HG03066 (cell line): ENCODE measurements at regions not wholly inside any gene's neighbourhood (a gene's known extent, or its start where the extent isn't known, plus 50 kb on each side); places are given as distances from the start of the nearest gene placed in this dataset.

Experiments used
- ATAC-seq: cut with Tn5 transposase; IDR thresholded peaks from one replicate; pipeline ENCODE4 v1.9.1; 2021; ENCODE audit warnings: low read depth; ENCODE audit not compliant: unreplicated experiment

GRCh38 chr11:109851780-109852390 lies 241.3 kb upstream of the ZC3H12C start:
- ATAC-seq: no peak

DNA sequence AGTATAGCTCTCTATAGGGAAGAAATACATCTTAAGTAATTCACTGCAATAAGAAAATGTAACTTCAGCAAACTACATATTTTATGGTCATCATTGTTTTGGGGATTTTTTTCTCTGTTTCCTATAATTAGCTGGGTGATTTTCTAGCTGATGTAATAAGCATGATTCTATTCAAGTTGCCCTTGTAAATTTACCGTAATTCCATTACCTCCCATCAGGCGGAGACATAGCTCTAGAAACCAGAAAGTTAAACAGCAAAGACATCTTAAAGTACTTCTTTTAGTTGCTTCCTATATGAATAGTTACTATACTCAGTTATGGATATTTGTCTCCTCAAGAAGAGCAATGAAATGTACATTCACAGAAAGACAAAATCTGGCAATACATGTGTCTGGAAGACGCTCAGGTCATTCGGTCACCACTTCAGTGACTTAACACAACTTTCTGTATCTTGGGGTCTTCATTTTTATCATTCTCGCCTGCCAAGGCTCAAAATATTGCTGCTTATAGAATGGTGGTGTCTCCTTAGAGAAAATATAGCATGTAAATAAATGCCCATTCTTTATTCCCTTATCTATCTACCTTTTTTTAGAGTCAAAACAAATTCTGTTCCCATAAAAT lies 239.9 kb upstream of the ZC3H12C start:
- peak; percentile 85 for ATAC-seq

DNA sequence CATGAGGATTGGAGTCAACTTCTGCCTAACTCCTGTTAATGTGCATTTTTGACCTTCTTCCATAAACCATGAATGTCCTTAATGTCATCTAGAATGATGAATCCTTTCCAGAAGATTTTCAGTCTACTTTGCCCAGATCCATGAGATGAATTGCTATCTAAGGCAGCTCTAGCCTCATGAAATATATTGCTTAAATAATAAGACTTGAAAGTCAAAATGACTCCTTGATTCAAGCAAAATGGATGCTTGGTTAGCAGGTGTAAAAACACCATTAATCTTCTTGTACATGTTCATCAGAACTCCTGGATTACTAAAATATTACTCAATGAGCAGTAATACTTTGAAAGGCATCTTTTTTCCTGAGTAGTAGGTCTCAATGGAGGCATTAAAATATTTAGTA lies 238.5 kb upstream of the ZC3H12C start:
- ATAC-seq: no peak

- no peak for ATAC-seq
Observed at GRCh38 chr11:109856928-109857327, 236.3 kb upstream of the ZC3H12C start.

DNA sequence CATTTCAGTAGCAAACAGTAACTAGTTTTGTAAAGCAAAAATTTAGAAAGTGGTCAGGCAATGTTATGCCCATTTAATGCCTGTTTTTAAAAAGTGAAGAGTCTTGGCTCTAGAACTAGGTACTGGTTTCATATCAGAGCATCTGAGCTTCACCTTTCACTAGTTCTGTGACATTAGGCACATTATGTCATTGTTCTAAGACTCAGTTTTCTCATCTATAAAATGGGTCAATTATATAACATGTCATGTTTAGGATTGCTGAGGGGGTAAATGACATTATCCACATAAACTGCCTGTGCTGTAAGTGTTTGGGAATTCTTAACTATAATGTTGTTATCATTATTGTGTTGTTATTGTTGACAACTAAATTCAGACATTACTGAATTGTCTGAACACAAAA lies 235.6 kb upstream of the ZC3H12C start:
- ATAC-seq: no peak

- ATAC-seq: no peak
Observed at GRCh38 chr11:109858152-109858551, 235.0 kb upstream of the ZC3H12C start.

DNA sequence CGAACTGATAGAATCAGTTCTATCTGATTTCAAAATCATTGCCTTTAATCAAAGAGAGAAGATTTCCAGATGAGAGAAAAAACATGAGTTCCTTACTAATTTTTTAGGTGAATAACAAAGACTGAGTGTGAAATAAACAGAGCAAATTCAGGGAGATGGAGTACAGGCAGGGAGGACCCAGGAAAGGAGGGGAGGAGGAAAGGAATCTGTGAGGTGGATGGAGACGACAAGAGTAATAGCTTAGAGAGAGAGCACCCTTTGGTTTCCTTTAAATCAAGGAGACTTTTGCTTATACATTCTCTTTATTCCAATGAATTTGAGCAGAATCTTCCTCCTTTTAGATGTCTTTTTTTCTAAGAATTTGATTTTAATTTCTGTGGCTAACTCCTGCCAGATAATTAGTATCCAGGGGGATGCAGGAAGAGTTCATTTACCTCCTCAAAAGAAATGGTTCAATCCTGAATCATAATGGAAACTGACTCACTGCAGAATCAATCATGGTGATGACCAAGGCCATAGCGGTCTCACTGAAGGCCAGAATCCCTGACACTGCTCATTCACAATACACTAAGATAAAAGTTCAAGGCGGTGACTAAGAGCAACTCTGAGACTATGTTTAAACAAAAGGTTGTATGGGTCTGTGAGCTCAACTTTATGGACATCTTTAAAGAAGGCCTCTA lies 234.0 kb upstream of the ZC3H12C start:
- ATAC-seq: no peak

DNA sequence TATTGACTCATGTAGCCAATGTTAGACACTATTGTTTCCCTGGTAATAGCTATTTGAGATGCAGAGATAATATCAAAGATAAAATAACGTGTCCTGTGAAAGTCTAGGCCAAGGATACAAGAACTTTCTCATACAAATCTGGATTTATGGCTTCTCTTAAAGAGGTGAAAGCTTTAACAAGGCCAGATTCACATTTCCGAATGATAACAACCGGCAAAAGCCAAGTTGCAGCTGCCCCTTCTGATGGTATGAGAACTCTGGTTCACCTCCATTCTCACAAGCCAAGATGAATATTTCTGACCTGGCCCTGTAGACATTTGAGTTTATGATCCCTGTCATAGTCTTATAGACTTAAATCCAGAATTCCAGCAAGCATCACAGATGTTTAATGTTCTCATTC lies 230.4 kb upstream of the ZC3H12C start:
- ATAC-seq: no peak

DNA sequence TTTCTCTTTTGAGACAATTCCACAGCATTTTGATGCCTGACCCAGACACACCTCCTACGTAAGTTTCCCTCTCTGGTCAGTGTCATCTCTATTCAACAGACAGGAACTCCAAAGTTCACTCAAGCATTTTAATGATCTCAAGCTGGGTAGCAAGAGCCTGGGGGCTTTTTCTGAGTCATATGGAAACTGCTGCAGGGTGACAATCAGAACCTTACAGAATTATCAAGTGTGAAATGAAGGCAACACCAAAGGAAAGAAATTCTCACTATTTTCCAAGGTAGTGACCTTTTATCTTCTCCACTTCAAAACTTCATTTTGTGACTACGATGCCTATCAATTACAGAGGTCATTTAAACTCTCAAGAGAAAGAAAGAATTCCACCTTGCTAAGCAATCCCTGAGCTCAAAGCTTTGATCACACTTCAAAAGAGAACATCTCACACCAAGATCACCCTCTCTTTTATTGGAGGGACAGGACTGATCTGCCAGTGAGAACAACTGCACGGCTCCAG lies 229.0 kb upstream of the ZC3H12C start:
- peak; percentile 97 for ATAC-seq

- ATAC-seq: peak; percentile 36
Observed at GRCh38 chr11:109864834-109865547, 228.2 kb upstream of the ZC3H12C start.

DNA sequence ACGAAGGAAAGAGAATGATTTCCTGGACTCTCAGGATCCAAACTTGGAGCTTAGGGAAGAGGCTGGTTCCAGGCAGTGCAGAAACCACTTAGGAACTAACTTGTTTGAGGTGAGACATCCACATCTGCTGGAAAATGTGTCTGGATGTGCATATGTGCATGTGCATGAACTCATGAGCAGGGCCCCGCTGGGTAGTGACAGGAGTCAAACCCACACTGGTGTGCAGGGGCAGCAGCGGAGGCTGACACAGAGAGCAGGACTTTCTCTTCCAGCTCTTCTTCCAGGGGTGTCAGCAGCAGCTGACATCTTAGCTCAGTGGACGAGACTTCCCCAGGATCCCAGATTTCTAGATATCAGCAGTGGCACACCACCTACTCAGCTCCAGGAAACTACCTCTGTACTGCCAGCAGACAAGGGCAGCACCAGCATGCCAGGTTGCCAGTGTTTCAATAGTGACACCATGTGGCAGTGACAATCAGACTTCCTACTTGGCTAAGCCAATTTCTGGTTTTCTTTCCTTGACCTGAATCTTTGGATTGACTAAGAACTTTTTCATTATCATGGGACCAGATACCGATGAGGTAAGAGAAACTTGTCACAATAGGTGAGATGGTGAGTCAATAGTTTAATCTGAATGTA lies 227.5 kb upstream of the ZC3H12C start:
- ATAC-seq: no peak

DNA sequence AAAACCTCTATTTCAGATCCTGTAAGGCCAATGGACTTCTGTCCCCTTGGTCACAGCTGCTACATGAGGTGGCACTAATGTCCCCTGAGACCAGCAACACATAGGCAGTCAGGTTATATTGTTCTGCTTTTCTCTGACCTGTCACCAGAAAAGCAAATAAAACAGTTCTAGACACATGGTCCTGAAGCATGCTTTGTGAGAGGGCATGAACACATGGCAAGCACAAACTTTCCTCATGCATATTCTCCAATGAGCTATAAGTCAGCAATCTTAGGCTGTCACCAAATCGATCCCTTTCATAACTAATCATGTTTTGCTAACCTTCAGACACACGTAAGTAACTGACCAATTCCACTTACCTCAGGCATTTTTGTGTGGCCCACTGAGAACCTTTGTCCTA lies 225.4 kb upstream of the ZC3H12C start:
- no peak for ATAC-seq

GRCh38 chr11:109869536-109869935 lies 223.7 kb upstream of the ZC3H12C start:
- ATAC-seq: no peak

DNA sequence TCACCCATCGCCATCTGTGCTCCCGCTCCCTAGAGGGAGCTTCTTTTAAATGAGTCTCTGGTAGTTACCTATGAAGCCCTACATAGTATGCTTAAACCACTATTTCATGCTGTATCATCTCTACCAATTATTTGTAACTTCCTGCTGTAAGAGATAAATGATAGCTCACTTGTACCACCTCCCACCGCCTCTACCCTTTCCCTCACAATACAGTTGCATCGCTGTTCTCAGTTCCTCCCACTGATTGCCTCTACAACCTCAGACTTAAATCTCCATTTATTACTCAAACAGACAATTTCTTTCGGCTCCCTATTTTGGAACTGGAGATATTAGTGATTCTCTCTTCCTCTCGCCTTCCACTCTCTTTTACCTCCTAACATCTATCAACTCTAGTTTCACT lies 222.9 kb upstream of the ZC3H12C start:
- no peak for ATAC-seq

DNA sequence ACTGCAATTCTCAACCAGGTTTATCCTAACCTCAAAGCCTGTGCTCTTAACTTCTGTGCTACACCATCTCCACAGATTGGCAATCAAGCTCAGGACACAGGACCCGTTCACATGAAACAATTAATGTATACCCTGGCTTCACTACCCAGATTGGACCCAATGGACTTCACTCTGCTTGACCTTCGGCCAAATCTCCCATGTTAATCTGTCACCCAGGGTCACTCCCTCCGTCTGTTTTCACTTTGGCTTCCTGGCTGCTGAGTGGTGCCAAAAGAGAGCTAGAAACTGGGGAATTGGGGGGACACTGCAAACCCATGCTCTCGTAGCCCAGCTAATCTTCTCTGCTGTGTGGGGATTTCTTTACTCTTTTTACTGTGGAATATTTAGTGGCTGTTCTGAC lies 216.1 kb upstream of the ZC3H12C start:
- ATAC-seq: no peak

- no peak for ATAC-seq
Observed at GRCh38 chr11:109884501-109884900, 208.7 kb upstream of the ZC3H12C start.

- no peak for ATAC-seq
Observed at GRCh38 chr11:109885006-109885405, 208.2 kb upstream of the ZC3H12C start.

GRCh38 chr11:109892321-109892794 lies 200.8 kb upstream of the ZC3H12C start:
- ATAC-seq: no peak

DNA sequence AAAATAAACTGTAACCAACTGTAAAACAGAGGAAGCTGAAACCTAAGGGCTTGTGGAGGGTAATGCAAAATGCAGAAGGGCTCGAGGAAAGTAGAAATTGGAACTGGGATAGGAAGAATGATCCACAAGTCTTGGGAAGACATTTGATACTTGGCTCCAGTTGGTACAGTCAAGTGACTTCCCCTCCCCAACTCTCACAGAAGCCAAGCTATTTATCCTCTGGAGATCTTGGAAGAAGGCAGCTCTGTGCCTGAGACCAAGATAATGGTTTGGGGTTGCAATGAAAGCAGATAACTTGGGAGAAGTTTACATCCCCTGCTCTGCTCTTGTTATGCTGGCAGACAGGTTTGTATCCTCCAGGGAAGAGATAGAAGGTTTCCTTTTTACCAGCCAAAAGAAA lies 198.9 kb upstream of the ZC3H12C start:
- no peak for ATAC-seq

DNA sequence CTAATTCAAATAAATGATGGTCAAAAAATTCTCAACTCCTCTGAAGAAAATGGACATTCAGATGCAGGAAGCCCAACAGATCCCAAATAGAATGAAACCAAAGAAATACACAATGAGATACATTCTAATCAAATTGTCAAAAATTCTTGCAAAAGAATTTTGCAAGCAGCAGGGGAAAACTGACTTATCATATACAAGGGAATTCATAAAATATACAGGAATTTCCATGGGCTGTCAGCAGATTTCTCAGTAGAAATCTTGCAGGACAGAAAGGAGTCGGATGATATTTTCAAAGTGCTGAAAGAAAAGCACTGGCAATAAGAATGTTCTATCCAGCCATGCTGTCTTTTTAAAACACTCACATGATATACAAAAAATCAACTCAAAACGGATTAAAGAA lies 194.6 kb upstream of the ZC3H12C start:
- no peak for ATAC-seq
